DMS 273 (cell line): ENCODE measurements at regions not wholly inside any gene's neighbourhood (a gene's known extent, or its start where the extent isn't known, plus 50 kb on each side); places are given as distances from the start of the nearest gene placed in this dataset.

ENCODE experiments used
- DNase-seq: peaks from one replicate; lab custom pipeline; 2025; ENCODE audit not compliant: unreplicated experiment; lab: John Stamatoyannopoulos, UW

GRCh38 chr13:65907666-65908525 lies 1322.2 kb downstream of the PCDH9 start:
- DNase-seq: no peak

GRCh38 chr13:65901723-65902122 lies 1328.4 kb downstream of the PCDH9 start:
- no peak for DNase-seq

- no peak for DNase-seq
Measured at GRCh38 chr13:65894049-65894448, 1336.1 kb downstream of the PCDH9 start.

GRCh38 chr13:65892859-65893258 lies 1337.3 kb downstream of the PCDH9 start:
- DNase-seq: no peak

GRCh38 chr13:65889368-65889767 lies 1340.8 kb downstream of the PCDH9 start:
- no peak for DNase-seq

GRCh38 chr13:65882810-65883209 lies 1347.3 kb downstream of the PCDH9 start:
- no peak for DNase-seq

GRCh38 chr13:65881561-65882155 lies 1348.5 kb downstream of the PCDH9 start:
- no peak for DNase-seq

- DNase-seq: no peak
Measured at GRCh38 chr13:65875031-65875430, 1355.1 kb downstream of the PCDH9 start.

GRCh38 chr13:65872448-65872847 lies 1357.7 kb downstream of the PCDH9 start:
- DNase-seq: no peak

GRCh38 chr13:65868884-65869283 lies 1361.3 kb downstream of the PCDH9 start:
- no peak for DNase-seq

GRCh38 chr13:65868099-65868498 lies 1362.0 kb downstream of the PCDH9 start:
- no peak for DNase-seq

GRCh38 chr13:65866138-65866537 lies 1364.0 kb downstream of the PCDH9 start:
- DNase-seq: no peak

GRCh38 chr13:65865206-65865605 lies 1364.9 kb downstream of the PCDH9 start:
- DNase-seq: no peak

- DNase-seq: no peak
Measured at GRCh38 chr13:65864039-65864438, 1366.1 kb downstream of the PCDH9 start.

GRCh38 chr13:65860306-65860705 lies 1369.8 kb downstream of the PCDH9 start:
- no peak for DNase-seq

- DNase-seq: no peak
Measured at GRCh38 chr13:65857942-65858565, 1372.1 kb downstream of the PCDH9 start.

- DNase-seq: no peak
Measured at GRCh38 chr13:65856431-65856830, 1373.7 kb downstream of the PCDH9 start.

- DNase-seq: peak; percentile 13
Measured at GRCh38 chr13:65855242-65855805, 1374.8 kb downstream of the PCDH9 start.

- DNase-seq: no peak
Measured at GRCh38 chr13:65854431-65854830, 1375.7 kb downstream of the PCDH9 start.

- DNase-seq: no peak
Measured at GRCh38 chr13:65844266-65844841, 1385.8 kb downstream of the PCDH9 start.

- DNase-seq: no peak
Measured at GRCh38 chr13:65843314-65843731, 1386.8 kb downstream of the PCDH9 start.
